ENCODE measurements at regions not wholly inside any gene's neighbourhood (a gene's known extent, or its start where the extent isn't known, plus 50 kb on each side); places are given as distances from the start of the nearest gene placed in this dataset.
"Not testable (repeated sequence)": the region's sequence is repeated elsewhere in the genome, so short reads cannot be mapped to it uniquely, and the experiment has no call there.

- intact Hi-C loops (cut with micrococcal nuclease), result no loop called here
Observed at GRCh38 chr7:68065581-68065980, 1068.9 kb downstream of the TYW1 start.

GRCh38 chr7:68067845-68068244, 1071.2 kb downstream of the TYW1 start:
- intact Hi-C loops (cut with micrococcal nuclease), result no loop called here

- intact Hi-C loops (cut with micrococcal nuclease), result no loop called here
Observed at GRCh38 chr7:68070992-68071391, 1074.4 kb downstream of the TYW1 start.

- intact Hi-C loops (cut with micrococcal nuclease), result no loop called here
Observed at GRCh38 chr7:68073701-68074100, 1077.1 kb downstream of the TYW1 start.

GRCh38 chr7:68074242-68074641, 1077.6 kb downstream of the TYW1 start:
- intact Hi-C loops (cut with micrococcal nuclease), result no loop called here

GRCh38 chr7:68078157-68078710, 1081.6 kb downstream of the TYW1 start:
- intact Hi-C loops (cut with micrococcal nuclease), result no loop called here

- intact Hi-C loops (cut with micrococcal nuclease), result not testable (repeated sequence)
Observed at GRCh38 chr7:68082066-68082960, 1085.7 kb downstream of the TYW1 start.

GRCh38 chr7:68082961-68083657, 1086.5 kb downstream of the TYW1 start:
- intact Hi-C loops (cut with micrococcal nuclease), result not testable (repeated sequence)

DNA sequence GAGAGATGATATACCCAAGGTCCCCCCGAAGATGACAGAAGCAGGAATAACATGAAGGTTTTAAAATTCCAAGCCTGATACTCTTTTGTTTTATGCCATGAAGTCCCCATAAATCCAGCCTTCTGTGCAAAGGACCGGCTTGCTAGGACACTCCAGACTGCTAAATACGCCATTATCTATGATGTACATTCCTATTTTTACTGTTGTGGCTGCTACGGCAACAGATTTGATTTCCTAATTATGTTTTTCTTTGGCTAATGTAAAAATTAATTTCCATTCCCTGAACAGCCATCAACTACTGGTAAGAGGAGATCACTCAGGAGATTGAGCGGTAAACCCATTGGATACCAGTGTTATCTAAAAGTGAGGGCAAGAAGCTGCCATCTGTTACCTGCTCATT, 1090.8 kb downstream of the TYW1 start:
- intact Hi-C loops (cut with micrococcal nuclease), result no loop called here

GRCh38 chr7:68088879-68089278, 1092.2 kb downstream of the TYW1 start:
- intact Hi-C loops (cut with micrococcal nuclease), result no loop called here

GRCh38 chr7:68090256-68090655, 1093.6 kb downstream of the TYW1 start:
- intact Hi-C loops (cut with micrococcal nuclease), result not testable (repeated sequence)

DNA sequence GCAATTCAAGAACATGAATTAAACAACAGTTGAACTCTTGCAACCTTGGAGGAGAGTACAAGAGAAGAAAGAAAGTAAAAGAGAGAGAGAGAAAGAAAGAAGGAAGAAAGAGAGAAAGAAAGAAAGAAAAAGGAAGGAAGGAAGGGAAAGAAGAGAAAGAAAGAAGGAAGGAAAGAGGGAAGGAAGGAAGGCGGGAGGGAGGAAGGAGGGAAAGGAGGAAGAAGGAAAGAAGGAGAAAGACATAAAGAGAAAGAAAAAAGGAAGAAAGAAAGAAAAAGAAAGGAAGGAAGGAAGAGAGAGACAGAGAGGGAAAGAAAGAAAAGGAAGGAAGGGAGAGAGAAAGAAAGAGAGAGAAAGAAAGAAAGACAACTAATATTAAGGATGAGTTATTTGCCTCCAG, 1106.7 kb downstream of the TYW1 start:
- intact Hi-C loops (cut with micrococcal nuclease), result no loop called here

DNA sequence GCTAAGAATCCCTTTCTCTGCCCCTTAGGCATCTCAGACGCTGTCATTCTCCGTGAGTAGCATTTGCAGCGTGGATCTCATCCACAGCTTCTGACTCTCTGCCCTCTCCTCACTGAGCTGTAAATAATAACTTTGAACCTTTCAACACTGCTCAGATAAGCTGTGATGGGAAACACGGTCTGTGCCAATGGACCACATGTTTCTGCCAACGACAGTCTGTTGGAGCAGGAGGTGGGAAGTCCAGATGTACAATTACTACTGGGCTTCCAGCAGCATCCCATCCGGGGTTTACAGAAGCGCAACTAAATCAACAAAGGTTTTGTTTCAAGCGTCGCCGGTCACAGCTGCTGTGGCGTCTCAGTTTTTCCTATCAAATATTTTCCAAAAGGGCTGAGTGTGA, 1110.6 kb downstream of the TYW1 start:
- intact Hi-C loops (cut with micrococcal nuclease), result no loop called here

DNA sequence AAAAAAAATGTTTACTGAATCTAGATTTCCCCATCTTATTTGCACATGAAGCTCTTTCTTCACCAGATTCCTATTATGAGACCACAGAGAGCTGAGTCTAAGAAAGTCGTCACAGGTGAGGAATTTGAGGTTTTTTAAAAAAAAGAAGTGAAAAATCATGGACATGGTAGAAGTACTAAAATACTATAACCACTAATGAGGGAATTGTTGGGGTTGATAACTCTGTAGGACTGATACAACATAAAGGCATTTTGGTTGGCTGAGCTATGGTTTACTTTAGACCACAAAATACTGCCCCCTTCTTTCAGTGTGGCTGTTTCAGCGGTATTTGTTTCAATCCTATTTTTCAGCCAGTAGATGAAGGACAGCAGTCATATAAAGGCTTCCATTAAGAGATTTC, 1111.3 kb downstream of the TYW1 start:
- intact Hi-C loops (cut with micrococcal nuclease), result no loop called here

- intact Hi-C loops (cut with micrococcal nuclease), result no loop called here
Observed at GRCh38 chr7:68109299-68109698, 1112.7 kb downstream of the TYW1 start.

GRCh38 chr7:68119411-68119810, 1122.8 kb downstream of the TYW1 start:
- intact Hi-C loops (cut with micrococcal nuclease), result no loop called here

DNA sequence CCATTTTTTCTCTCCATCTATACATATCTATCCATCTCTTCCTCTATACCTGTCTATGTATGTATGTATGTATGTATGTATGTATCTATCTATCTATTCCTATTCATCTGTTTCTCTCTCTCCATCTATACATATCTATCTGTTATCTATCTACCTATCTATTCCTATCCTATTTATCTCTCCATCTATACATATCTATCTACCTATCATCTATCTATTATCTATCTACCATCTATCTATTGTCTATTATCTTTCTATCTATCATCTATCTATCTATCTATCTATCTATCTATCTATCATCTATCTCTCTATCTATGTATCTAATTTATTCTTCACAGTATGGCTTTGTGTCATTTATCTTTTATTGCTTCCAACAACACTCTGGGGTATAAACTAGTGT, 1124.4 kb downstream of the TYW1 start:
- intact Hi-C loops (cut with micrococcal nuclease), result no loop called here

GRCh38 chr7:68121655-68122054, 1125.0 kb downstream of the TYW1 start:
- intact Hi-C loops (cut with micrococcal nuclease), result no loop called here

GRCh38 chr7:68122801-68123200, 1126.2 kb downstream of the TYW1 start:
- intact Hi-C loops (cut with micrococcal nuclease), result no loop called here

- intact Hi-C loops (cut with micrococcal nuclease), result no loop called here
Observed at GRCh38 chr7:68125168-68125567, 1128.5 kb downstream of the TYW1 start.

DNA sequence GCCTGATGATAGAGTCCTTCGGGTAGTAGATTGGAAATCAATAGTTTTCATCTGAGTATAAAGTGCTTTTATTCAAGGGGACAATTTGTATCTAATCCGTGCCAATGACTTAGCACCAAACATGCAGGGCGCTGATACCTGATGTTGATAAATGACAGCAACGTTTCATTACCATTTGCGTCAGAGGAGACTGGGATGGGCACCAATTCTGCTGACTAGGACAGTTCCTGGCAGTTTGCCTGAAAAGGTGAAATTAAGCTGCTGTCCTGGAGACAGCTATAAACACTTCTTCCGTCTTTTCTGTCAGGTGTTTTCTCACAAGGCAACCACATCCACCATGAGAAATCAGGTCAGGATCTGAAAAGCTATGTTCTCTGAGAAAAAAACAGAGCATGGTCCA, 1136.4 kb downstream of the TYW1 start:
- intact Hi-C loops (cut with micrococcal nuclease), result no loop called here

DNA sequence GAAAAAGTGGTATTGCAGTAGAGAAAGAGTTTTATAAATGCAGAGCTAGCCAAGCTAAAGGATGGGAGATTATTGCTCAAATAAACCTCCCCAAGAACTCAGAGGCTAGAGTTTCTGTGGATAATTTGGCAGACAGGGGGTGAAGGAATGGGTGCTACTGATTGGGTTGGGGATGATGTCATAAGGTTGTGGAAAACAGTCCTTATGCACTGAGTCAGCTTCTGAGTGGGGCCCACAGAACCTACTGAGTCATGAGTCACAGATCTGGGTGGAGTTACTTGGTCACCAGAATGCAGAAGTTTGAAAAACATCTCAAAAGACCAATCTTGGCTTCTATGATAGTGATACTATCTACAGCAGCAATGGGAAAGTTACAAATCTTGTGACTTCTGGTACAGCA, 1146.7 kb downstream of the TYW1 start:
- intact Hi-C loops (cut with micrococcal nuclease), result no loop called here

Data from T-helper 2 cell treated with Interferon-gamma antibody and Interleukin-4, amounts not matched to agents 100 ng/mL and 5 ng/mL, for 36 hours (primary cell).